ENCODE measurements at regions not wholly inside any gene's neighbourhood (a gene's known extent, or its start where the extent isn't known, plus 50 kb on each side); places are given as distances from the start of the nearest gene placed in this dataset.

DNA sequence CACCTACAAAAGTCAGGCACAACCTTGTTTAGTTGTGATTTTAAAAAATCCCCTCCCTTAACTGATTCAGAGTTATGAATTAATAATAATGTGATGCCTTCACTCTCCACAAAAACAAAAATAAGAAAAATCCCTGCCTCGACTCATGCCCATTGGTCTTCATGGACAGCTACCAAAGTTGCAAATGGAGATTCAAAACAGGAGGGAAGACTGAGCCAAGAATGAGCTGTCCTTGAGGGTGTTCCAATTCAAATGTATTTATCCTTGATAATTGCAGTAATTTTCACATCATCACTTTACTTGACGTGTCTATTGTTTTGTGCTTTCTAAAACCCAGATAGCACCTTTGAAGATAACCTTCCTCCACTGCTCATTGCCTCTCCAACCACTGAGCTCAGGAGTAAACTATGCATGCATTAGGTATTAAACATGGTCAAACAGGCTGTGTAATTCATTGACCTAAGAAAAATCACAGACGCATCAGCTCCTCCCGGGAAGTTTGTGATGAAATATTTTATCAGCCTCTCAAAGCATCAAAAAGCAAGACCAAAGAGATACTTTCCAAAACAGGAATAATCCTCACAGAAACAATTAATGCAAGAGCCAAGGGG, 712.7 kb upstream of the IGFBP3 start:
- TF ChIP-seq, protein P1, sequence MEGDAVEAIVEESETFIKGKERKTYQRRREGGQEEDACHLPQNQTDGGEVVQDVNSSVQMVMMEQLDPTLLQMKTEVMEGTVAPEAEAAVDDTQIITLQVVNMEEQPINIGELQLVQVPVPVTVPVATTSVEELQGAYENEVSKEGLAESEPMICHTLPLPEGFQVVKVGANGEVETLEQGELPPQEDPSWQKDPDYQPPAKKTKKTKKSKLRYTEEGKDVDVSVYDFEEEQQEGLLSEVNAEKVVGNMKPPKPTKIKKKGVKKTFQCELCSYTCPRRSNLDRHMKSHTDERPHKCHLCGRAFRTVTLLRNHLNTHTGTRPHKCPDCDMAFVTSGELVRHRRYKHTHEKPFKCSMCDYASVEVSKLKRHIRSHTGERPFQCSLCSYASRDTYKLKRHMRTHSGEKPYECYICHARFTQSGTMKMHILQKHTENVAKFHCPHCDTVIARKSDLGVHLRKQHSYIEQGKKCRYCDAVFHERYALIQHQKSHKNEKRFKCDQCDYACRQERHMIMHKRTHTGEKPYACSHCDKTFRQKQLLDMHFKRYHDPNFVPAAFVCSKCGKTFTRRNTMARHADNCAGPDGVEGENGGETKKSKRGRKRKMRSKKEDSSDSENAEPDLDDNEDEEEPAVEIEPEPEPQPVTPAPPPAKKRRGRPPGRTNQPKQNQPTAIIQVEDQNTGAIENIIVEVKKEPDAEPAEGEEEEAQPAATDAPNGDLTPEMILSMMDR (conservative IDR thresholded peaks at IDR 0.05; ENCODE audit: low read length) = no peak
- no peak for TF ChIP-seq EZH2phosphoT487 (IDR thresholded peaks at IDR 0.05; ENCODE audit: borderline replicate concordance, low read depth, low read length)
